GM23338 (cell line): ENCODE measurements at regions not wholly inside any gene's neighbourhood (a gene's known extent, or its start where the extent isn't known, plus 50 kb on each side); places are given as distances from the start of the nearest gene placed in this dataset.
A peak's percentile ranks its signal among the peaks of the same experiment; 100 is the strongest.

Experiments used
- ATAC-seq: fragments of 200-7000 bp; cut with Tn5 transposase; 3 replicates; pipeline ENCODE4 v1.9.1; 2020
- DNase-seq: peaks from one replicate; pipeline ENCODE4 v3.0.0-alpha.2; 2015; ENCODE audit warnings: low spot score
- H2AFZ ChIP-seq: fragments of 200-600 bp; sonication (generic); 2 replicates; pipeline ENCODE4 v1.8.0; 2016; ENCODE audit warnings: antibody characterized with exemption, mild to moderate bottlenecking, moderate library complexity
- H3F3A ChIP-seq: fragments of 200-600 bp; sonication (generic); replicated peaks from 2 replicates; pipeline ENCODE4 v1.8.0; 2017; ENCODE audit warnings: antibody characterized with exemption, mixed run types, low read depth
- H3K27ac ChIP-seq: fragments of 200-600 bp; sonication (generic); 2 replicates; pipeline ENCODE4 v1.6.1; 2016; ENCODE audit warnings: low read depth
- H3K27me3 ChIP-seq: fragments of 200-600 bp; sonication (generic); 2 replicates; pipeline ENCODE4 v1.8.0; 2016; ENCODE audit warnings: mild to moderate bottlenecking, mixed run types, moderate library complexity; ENCODE audit not compliant: insufficient read depth
- H3K36me3 ChIP-seq: fragments of 200-600 bp; sonication (generic); 2 replicates; pipeline ENCODE4 v1.8.0; 2016; ENCODE audit warnings: mild to moderate bottlenecking; ENCODE audit not compliant: insufficient read depth
- H3K4me1 ChIP-seq: fragments of 200-600 bp; sonication (generic); 2 replicates; pipeline ENCODE4 v1.8.0; 2016; ENCODE audit warnings: mild to moderate bottlenecking, moderate library complexity; ENCODE audit not compliant: insufficient read depth
- H3K4me2 ChIP-seq: fragments of 200-600 bp; sonication (generic); 2 replicates; pipeline ENCODE4 v1.7.1; 2017; ENCODE audit warnings: mixed run types
- H3K4me3 ChIP-seq: fragments of 200-600 bp; sonication (generic); 2 replicates; pipeline ENCODE4 v1.6.1; 2016; ENCODE audit warnings: mixed run types
- H3K79me2 ChIP-seq: fragments of 200-600 bp; sonication (generic); replicated peaks from 2 replicates; pipeline ENCODE4 v1.8.0; 2017; ENCODE audit warnings: mild to moderate bottlenecking; ENCODE audit not compliant: insufficient read depth
- H3K9me2 ChIP-seq: fragments of 200-600 bp; sonication (generic); 2 replicates; pipeline ENCODE4 v1.8.0; 2017; ENCODE audit not compliant: insufficient read depth
- H4K20me1 ChIP-seq: fragments of 200-600 bp; sonication (generic); replicated peaks from 2 replicates; pipeline ENCODE4 v1.8.0; 2017; ENCODE audit warnings: mild to moderate bottlenecking; ENCODE audit not compliant: insufficient read depth
- H3K27ac Mint-ChIP-seq: 2 replicates; pipeline ENCODE4 v1.8.0; 2020; ENCODE audit warnings: inconsistent platforms, mild to moderate bottlenecking, moderate library complexity, mixed read lengths
- H3K27me3 Mint-ChIP-seq: 3 replicates; pipeline ENCODE4 v1.8.0; 2022; ENCODE audit warnings: low read depth, mild to moderate bottlenecking, moderate library complexity, mixed read lengths, inconsistent platforms; ENCODE audit not compliant: insufficient read depth, poor library complexity
- H3K36me3 Mint-ChIP-seq: 3 replicates; pipeline ENCODE4 v1.8.0; 2021; ENCODE audit warnings: low read depth, mild to moderate bottlenecking, inconsistent platforms, moderate library complexity, mixed read lengths
- H3K4me1 Mint-ChIP-seq: 3 replicates; pipeline ENCODE4 v1.8.0; 2020; ENCODE audit warnings: mild to moderate bottlenecking, inconsistent platforms, mixed read lengths
- H3K4me3 Mint-ChIP-seq: 3 replicates; pipeline ENCODE4 v1.8.0; 2021; ENCODE audit warnings: moderate library complexity, mild to moderate bottlenecking, inconsistent platforms, mixed read lengths
- H3K9me3 Mint-ChIP-seq: 3 replicates; pipeline ENCODE4 v1.8.0; 2020; ENCODE audit warnings: moderate library complexity, mild to moderate bottlenecking, inconsistent platforms, mixed read lengths
- CTCF ChIP-seq, 2 experiments: fragments of 200-600 bp in 1 of 2; sonication (generic) in 1 of 2; conservative IDR thresholded peaks; 2 replicates each; pipeline versions ENCODE4 v1.5.1 to v1.6.1; 2016 to 2017; ENCODE audit warnings: antibody characterized with exemption in 2 of 2, low read depth in 2 of 2, mild to moderate bottlenecking in 2 of 2, moderate library complexity in 1 of 2
- EZH2phosphoT487 ChIP-seq: fragments of 200-600 bp; sonication (generic); IDR thresholded peaks from one replicate; pipeline ENCODE4 v1.8.1; 2018; ENCODE audit warnings: antibody characterized with exemption; ENCODE audit not compliant: unreplicated experiment
- NANOG ChIP-seq: IDR thresholded peaks from 2 replicates; pipeline ENCODE4 v1.6.1; 2016; ENCODE audit warnings: antibody characterized with exemption, borderline replicate concordance
- REST ChIP-seq: IDR thresholded peaks from one replicate; pipeline ENCODE4 v1.6.1; 2018; ENCODE audit warnings: antibody characterized with exemption; ENCODE audit not compliant: unreplicated experiment

GRCh38 chr4:32847461-32847860 lies 2127.3 kb downstream of the PCDH7 start:
- Histone ChIP-seq H3K4me2 (no peak overlapping the region), H3K27ac (no peak overlapping the region), H4K20me1 (no peaks in the 10 kb centered on the region), H3K9me2 (peaks cover 4% of the 10 kb centered on the region), H3K79me2 (no peaks in the 10 kb centered on the region), H3K4me3 (no peak overlapping the region), H3K27me3 (no peaks in the 10 kb centered on the region), H3K36me3 (no peaks in the 10 kb centered on the region), H3K4me1 (no peaks in the 10 kb centered on the region), H2AFZ (no peak overlapping the region), H3F3A (no peaks in the 10 kb centered on the region)
- Mint-ChIP-seq H3K9me3 (peaks cover 3% of the 10 kb centered on the region; the same call in 2 of the 3 replicates), H3K27ac (no peak overlapping the region), H3K27me3 (peaks cover 2% of the 10 kb centered on the region), H3K4me3 (no peak overlapping the region), H3K4me1 (no peaks in the 10 kb centered on the region), H3K36me3 (no peaks in the 10 kb centered on the region)
- ATAC-seq (no peak), DNase-seq (peak; percentile 17)
- TF ChIP-seq REST: peak; percentile 77
- TF ChIP-seq EZH2phosphoT487: no peak

GRCh38 chr4:32855622-32856021 lies 2135.5 kb downstream of the PCDH7 start:
- no peaks in the 10 kb centered on the region for H3K4me1 Mint-ChIP-seq
- peaks cover 3% of the 10 kb centered on the region; the same call in 1 of the 2 replicates for H3K9me2 ChIP-seq
- no peaks in the 10 kb centered on the region for H3K4me1 ChIP-seq
- H3K27me3 ChIP-seq: no peaks in the 10 kb centered on the region
- H3K27ac ChIP-seq: no peak overlapping the region
- no peak overlapping the region for H2AFZ ChIP-seq
- DNase-seq: no peak
- TF ChIP-seq EZH2phosphoT487 (no peak), CTCF (conservative IDR thresholded peaks at IDR 0.05; ENCODE audit: low read depth in 2 of 2) (no peak), NANOG (no peak), REST (no peak)
- no peak overlapping the region for H3K4me3 Mint-ChIP-seq
- no peak for ATAC-seq
- H3K27me3 Mint-ChIP-seq: no peaks in the 10 kb centered on the region
- H4K20me1 ChIP-seq: no peaks in the 10 kb centered on the region
- H3K79me2 ChIP-seq: no peaks in the 10 kb centered on the region
- no peak overlapping the region for H3K4me2 ChIP-seq
- H3F3A ChIP-seq: no peaks in the 10 kb centered on the region
- H3K36me3 Mint-ChIP-seq: no peaks in the 10 kb centered on the region
- H3K27ac Mint-ChIP-seq: no peak overlapping the region
- no peak overlapping the region for H3K4me3 ChIP-seq
- peaks cover 3% of the 10 kb centered on the region; the same call in 1 of the 3 replicates for H3K9me3 Mint-ChIP-seq
- peaks cover 3% of the 10 kb centered on the region; the same call in 1 of the 2 replicates for H3K36me3 ChIP-seq
